Stimulated activated CD8-positive, alpha-beta memory T cell treated with anti-CD3 and anti-CD28 coated beads, Interleukin-4, amount 100 ng/mL, for 4 hours (primary cell): ENCODE measurements at regions not wholly inside any gene's neighbourhood (a gene's known extent, or its start where the extent isn't known, plus 50 kb on each side); places are given as distances from the start of the nearest gene placed in this dataset.

Source experiments
- DNase-seq, 2 donors: peaks; one replicate each; pipeline ENCODE4 v3.0.0-alpha.2; 2020; ENCODE audit warnings: low read depth in 2 of 2, low spot score in 1 of 2

DNA sequence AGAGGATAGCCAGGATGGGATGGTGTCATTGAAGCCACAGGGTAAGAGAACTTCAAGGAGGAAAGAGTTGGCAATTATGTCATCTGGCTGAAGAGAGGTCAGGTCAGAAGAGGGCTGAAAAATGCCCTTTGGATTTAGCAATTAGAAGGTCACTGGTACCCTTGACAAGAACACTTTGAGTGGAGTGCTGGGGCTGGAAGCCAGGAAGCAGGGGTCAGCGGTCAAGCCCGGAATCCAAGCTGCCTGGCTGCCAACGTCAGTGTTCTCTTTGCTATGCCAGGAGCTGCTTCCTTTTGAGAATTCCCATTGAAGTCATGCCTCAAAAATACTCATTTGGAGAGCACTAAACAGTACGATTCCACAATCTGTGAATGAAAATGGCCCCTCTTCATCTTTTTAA lies 386.5 kb downstream of the SHQ1 start:
- no peak for DNase-seq

DNA sequence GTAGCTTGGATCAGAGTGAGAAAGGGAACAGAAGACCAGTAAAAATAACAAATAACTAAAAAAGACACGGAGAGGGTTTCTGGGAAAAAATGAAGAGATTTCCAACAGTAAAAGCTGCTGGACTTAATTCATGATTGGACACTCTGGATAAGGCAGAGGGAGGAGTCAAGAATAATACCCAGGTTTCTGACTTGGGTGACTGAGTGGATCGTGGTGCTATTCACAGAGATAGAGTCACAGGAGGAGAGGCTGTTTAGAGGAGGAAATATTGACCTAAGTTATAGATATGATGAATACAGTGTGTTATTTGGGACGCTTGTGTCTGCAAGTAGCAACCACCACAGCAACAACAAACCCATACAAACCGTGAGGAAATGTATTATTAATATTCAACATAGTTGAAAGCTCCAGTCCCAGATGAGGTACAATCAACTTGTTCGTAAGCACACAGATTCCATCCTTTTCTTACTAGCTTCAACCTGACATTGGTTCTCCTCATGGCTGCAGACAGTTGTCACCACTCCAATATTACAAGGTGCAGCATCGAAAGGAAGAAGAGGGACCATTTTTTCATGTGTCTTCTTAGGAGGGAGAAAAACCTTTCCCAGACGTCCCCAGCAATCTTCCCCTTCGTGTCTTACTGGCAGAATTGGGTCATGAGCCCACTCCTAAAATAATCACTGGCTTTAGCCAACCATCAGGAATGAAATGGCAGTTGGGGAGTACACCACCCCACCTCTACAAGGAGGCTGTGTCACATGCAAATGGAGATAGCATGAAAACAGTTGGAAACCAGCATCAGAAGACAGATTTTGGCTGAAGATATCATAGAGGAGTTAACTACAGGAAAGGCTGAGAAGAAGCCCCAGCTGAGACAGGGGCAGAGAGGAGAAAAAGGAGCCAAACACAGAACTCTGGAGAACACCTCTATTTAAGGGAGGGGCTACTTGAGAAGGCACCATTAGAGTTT lies 387.8 kb downstream of the SHQ1 start:
- DNase-seq = no peak

DNA sequence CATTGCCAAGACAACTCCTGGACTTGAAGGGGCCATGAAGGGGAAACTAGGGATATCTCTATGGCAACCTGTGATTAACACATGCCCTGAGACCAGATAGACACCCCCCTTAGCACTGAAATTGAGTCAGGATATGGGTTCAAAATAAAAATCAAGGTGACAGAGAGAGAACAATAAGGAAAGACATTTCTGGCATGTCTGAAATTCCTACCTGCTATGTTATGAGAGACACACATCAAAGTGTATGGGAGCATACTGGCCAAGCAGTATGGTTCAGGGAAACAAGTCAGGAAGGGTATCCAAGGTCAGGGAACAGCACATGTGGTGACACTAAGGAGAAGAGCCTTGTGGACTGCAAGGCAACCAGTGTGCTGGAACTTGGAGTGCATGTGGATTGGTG lies 388.7 kb downstream of the SHQ1 start:
- DNase-seq = no peak

DNA sequence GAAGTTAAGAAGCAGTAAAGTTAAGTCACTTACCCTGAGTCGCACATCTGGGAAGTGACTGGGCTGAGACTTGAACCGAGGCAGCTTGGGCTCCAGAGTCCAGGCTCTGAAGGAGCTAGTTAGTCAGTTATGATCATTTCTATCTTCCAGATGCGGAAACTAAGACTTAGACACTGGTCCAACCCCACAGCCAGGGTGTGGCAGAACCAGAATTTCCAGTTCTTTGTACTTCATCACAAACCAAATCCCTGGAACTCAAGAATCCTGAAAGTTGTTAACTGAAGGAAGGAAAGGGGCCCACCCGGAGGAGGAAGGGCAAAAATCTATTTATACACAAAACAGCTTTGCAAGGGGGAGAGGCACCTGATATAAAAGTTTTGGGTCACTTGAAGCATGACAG lies 389.9 kb downstream of the SHQ1 start:
- DNase-seq = no peak

DNA sequence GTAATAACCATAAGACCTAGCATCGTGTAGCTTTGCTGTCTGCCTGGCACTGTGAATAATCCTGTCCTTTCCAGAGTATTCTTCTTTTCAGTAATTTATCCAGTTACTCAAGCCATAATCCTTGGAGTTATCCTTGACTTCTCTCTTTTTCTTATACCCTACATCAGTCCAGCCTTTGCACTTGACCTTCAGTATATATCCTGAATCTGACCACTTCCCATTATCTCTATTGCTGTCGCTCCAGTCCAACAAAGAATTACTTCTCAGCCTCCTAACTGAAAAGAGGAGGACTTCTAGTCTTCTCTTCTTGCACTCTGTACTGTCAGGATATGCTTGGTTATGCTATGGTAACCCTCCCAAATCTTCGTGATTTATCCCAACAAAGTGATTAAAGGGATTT lies 393.8 kb downstream of the SHQ1 start:
- no peak for DNase-seq

DNA sequence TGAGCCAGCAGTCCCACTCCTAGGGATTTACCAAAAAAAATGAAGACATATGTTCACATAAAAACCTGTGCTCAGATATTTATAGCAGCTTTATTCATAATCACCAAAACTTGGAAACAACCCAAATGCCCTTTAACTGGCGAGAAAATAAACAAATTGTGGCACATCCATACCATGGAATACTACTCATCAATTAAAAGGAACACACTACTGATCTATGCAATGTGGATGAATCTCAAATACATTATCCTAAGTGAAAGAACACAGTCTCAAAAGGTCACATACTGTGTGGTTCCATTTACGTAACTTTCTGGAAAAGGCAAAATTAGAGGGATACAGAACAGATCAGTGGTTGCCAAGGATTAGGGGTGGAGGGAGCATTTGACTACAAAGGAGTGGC lies 394.5 kb downstream of the SHQ1 start:
- no peak for DNase-seq

DNA sequence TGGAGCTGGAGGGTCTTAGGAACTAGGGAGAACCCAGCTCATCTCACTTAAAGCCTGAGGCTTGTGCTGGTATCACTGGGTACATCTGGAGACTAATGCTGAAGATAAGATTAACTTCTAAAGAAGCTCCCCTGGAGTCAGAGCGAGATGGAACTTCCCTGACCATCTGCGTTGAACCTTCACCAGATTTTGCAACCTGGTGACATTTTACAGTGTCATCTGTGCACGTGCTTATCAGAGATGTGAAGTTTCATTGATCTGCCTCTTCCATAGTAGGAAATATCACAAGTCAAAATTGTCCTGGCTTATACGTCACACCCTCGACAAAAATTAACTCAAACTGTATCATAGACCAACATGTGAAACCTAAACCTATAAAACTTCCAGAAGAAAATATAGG lies 395.5 kb downstream of the SHQ1 start:
- DNase-seq = no peak

DNA sequence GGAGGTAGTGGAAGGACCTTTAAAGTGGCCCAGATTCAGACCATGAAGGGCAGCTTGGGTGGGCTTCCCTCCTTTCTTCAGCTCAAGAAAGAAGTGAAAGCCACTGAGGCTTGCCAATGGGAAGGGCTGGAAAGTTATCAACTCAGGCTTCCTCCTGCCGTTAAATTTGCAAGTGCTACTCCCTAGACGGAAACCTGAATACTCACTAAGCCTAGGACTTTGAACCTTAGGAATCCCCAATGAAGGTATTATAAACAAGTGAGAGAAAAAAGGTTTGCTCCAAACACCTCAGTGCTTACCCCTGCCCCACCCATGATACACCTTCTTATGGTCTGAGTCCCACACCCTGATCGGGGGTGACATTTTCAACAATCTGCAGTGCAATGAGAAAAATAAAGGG lies 396.4 kb downstream of the SHQ1 start:
- DNase-seq = no peak

DNA sequence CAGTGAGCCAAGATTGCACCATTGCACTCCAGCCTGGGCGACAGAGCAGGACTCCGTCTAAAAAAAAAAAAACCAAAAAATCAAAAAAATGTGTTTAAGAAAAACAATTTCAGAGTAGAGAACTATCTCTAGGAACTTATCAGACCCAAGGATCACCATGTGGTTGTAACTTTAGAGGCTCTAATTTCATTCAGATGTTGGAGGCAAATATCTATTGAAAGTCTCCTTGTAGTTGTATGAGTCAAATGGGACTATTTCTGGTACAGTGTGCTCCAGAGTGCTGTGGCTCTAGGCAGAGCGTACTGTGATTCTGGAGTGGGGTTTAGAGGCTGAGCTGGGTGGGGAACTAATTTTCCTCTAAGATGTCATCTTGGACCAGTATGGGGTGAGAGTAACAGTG lies 398.7 kb downstream of the SHQ1 start:
- DNase-seq = no peak

DNA sequence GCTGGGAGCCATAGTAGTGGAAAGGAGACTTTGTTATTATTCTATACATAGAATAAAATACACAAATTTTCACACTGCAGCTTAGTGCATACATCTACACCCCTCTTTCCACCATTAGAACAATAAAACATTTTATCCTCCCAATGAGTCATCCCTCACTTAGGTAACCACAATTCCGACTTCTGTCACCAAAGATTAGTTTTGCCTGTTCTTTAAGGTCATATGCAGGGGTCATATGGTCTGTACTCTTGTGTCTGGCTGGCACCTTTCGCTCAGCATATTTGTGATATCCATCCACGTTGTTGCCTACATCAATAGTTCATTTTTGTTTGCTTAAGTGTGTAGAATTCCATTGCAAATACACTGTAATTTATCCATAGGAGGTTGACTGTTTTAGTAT lies 399.4 kb downstream of the SHQ1 start:
- DNase-seq = no peak

DNA sequence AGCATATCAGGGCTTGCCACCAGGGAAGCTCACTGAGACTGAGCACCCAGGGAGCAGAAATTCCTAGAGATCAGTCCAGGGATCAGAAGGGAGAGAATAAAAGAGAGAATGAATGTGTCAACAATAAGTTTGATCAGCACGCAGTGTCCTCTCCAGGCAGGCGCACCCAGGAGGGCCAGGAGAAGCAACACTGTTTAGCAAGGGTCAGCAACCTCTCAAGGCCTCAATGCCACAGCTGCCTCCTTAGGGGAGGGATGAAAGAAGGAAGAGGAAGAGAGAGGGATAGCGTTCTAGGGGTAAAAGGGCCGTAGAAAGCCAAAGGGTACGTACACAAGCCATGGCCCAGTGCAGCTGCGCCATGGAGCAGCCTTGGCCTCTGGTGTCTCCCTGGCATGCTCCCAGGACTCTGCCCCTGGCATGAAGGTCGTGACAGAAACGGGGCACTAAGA lies 399.8 kb downstream of the SHQ1 start:
- no peak for DNase-seq

DNA sequence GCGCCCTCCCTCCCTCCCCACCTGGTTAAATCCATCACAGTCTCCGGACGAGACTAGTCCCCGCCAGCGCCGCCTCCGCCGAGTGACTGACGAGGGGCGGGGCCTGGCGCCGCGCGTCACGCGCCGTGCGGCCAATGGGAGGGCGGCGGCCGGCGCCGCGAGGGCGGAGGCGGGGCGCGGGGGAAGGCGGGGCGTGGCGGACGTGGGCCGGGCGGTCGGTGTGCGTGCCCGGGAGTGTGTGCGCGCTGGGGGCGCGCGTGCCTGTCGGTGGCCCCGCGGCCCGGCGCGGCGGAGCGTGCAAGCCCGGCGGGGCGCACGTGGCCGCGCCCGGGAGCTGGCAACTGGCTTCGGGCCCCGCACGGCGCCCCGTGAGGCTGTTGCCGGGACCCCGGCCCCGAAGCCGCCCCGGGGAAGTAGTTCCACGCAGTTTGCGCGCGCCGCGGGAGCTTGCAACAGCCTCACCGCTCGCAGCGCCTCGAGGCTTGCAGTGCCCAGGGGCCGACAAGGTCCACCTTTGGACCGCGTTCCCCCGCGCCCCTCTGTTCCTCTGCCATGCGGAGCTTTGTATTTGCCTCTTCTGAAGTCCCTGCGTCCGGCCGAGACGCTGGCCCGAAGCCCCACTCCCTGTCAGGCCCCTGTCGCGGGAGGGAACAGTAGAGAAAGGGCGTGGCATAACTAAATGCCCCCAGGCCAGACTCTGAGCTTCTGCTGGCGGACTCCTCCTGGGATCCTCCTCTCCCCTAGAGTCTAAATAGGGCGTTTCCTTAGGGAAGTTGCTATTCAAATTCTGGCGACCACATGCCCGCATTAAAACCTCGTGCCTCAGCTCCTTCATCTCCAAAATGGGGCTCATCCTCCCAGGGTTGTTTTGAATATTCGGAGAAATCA lies 400.9 kb downstream of the SHQ1 start:
- peak; percentile 82 to 86 for DNase-seq

DNA sequence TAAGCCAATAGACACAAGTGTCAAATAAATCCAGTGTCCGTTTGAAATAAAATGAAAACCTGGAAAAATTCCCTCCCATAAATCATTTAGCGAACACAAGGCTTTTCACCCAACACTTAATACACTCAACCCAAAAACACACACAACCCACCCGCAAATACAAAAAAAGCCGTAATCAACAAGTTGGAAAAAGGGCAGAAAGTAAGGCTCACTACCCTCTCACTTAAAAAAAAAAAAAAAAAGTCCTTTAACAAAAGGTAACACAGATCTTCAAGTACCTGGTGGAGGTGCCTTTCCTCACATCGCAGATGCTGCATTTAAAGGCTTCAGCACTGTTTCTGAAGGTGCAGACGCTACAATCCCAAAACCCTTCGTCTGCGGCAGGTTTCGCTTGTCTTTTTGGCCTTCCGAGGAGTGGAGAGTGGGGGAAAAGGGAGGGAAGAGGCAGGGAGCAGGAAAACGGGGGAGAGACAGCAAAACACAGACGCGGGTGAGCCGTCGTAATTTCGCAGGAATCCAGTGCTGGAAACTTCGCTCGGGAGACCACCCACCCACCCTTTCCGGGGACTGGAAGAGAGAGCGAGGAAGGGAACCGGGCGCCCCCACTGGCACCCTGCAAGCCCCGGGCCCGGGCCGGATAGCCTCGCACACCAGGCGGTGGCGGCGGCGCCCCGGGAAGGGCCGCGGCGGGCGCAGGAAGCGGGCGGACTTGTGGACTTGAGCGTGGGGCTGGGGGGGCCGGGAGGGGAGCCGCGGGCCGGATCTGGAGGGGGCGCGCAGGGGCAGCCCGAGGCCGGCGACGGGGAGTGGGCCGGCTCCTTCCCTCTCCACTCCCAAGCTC lies 401.8 kb downstream of the SHQ1 start, which contains the start of gene RYBP:
TSS of gene RYBP (minus strand) at position 404 of the 841 bp plus-strand sequence.
- DNase-seq = no peak

DNA sequence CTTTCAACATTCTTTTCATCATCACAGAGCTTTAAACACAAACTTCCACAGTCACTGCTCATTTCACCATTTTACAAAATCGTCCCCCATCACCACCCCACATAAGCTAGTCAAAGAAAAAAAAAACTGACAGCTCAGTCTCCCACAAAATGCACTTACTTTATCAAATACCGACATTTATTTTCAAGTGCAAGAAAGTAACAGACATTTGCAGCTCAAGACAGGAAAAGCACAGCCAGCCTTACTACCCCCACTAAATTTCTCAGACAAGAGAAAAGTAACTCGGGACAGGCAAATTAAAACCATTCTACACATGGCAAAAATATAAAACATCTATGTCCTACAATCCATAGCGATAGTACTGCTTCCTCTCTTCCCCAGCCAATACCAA lies 402.4 kb downstream of the SHQ1 start:
- DNase-seq = no peak

DNA sequence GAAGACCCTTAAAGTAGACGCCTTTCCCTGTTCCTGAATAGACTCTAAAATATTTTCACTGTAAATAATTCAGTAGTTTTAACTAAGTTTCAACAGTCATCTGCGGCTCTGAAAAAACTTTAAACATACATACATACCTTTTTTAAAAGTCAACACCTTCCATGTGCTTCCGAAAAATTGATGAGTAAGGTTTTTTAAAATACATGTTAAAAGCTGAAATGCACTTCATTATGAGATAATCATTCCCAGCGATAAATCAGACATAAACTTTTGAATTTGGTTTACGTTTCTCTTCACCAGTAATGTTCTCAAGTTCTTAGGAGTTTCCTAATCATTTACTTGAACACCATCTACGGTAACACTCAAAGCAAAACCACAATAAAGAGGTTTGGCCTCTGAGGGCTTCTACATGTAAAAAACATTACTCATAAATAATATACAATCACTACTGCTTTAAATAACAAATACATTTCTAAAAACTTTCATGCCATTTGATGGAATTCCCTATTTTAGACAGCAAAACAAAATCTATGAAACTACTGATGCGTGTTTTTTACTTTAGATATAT lies 403.5 kb downstream of the SHQ1 start:
- DNase-seq = no peak

DNA sequence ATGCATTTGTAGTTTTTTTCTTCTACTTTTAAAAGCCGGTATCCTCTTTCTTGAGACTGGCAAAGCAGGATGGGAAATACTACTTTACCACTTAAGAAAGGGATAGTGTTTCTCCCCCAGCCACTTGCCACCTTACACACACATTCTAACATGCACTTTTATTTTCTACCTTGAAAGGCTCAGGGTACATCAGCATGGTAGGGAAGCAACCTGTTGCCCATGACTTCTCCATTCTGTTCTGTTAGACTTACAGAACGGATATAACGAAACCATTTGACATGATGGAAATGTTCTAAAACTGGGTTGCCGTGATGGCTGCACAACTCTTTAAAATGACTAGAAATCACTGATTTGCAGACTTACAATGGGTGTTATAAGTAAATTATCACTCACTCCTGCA lies 405.5 kb downstream of the SHQ1 start:
- DNase-seq = no peak

DNA sequence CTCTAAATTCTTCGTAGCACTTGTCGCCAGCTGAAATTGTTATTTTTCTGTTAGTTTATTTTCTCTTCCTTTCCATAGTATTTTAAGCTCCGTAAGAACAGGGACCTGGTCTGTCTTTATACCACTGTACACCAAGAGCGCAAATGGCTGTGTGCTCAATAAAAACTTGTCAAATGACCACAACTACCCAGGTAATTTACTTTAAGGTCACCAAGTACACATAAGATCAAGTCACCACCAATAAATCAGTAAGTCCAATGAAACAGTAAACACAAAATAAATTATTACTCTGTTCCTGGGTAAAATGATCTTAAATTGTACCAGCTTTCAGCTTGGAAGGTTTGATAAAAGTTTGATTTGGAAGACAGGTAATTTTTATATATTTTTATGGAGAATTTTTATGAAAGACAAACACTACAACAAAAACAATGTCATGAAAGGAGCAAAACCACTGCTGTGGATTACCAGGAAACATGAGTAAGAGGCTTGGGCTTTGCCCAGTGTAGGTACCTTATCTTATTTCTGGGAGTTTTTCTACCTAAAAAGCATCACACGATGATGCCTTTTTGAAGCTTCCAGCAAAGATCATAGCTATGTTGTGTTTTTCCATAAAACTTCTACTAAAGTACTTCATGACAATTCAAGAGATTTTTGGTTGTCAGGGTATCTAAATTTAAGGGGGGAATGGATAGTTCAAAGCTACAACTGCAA lies 406.8 kb downstream of the SHQ1 start:
- DNase-seq = no peak

DNA sequence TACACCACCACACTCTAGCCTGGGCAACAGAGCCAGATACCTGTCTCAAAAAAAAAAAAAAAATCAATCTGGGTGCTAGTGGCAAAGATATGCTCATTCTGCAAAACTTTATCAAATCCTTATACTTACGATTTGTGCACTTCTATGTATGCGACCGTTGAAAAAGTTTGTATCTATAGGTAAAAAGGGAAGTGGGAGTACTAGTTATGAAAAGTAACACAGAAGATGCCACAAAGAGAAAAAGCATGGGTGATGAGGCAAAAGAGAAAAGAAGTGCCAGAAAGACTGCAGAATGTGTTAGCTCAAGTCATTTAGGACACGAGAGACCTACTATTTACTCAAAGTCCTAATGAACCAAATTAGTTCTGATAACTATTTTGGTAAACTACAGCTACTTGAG lies 407.8 kb downstream of the SHQ1 start:
- DNase-seq = no peak

DNA sequence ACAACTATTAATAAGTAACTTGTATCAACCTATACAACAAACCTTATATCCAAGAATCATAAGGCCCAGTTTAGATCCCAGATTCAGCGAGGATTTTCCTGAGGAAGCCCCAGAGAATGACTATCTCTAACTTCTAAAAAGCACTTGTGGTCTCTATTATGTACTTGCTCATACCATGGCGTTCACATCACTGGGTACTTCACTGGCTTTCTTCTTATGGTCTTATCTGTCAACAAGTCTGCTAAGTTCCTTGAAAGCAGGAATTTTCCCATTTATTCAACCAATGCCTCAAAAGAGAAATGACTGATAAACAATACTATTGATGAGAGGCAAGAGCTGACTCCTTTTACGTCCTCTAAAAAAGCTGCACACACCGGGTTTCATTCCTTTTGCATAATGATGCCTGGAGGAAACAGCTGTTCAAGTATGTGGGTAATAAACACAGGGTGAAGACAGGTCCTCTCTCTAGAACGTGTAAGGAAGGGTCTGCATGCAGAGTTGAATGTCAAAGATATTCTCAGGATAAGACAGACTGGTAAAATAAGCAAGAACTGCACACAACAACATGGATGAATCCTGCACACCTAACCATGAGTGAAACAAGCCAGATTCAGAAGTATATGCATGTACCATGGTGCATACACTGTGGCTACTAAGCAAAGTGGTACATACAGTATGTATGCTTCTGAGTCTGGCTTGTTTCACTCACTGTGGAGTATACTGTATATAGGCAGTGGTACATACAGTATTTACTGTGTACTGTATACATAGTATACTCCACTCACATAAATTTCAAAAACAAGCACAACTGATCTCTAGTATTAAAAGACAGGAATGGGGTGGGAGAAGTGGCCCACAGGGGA lies 408.7 kb downstream of the SHQ1 start:
- DNase-seq = no peak
